GM19452 (cell line): ENCODE measurements at regions not wholly inside any gene's neighbourhood (a gene's known extent, or its start where the extent isn't known, plus 50 kb on each side); places are given as distances from the start of the nearest gene placed in this dataset.

Experiments used
- ATAC-seq: cut with Tn5 transposase; IDR thresholded peaks from one replicate; pipeline ENCODE4 v1.9.1; 2021; ENCODE audit not compliant: unreplicated experiment

- ATAC-seq: no peak
Observed at GRCh38 chr3:147744967-147745366, 335.8 kb downstream of the ZIC1 start.

- ATAC-seq: no peak
Observed at GRCh38 chr3:147755310-147755709, 346.1 kb downstream of the ZIC1 start.

- ATAC-seq: no peak
Observed at GRCh38 chr3:147756476-147756875, 347.3 kb downstream of the ZIC1 start.

- ATAC-seq: no peak
Observed at GRCh38 chr3:147757866-147758265, 348.7 kb downstream of the ZIC1 start.

- no peak for ATAC-seq
Observed at GRCh38 chr3:147758771-147759170, 349.6 kb downstream of the ZIC1 start.

GRCh38 chr3:147760085-147760484, 350.9 kb downstream of the ZIC1 start:
- no peak for ATAC-seq

- ATAC-seq: no peak
Observed at GRCh38 chr3:147760941-147761340, 351.8 kb downstream of the ZIC1 start.

- no peak for ATAC-seq
Observed at GRCh38 chr3:147773116-147773630, 364.0 kb downstream of the ZIC1 start.

GRCh38 chr3:147775411-147775810, 366.2 kb downstream of the ZIC1 start:
- ATAC-seq: no peak

- ATAC-seq: no peak
Observed at GRCh38 chr3:147775816-147776530, 366.8 kb downstream of the ZIC1 start.

GRCh38 chr3:147793841-147794240, 384.7 kb downstream of the ZIC1 start:
- no peak for ATAC-seq

GRCh38 chr3:147794596-147794995, 385.4 kb downstream of the ZIC1 start:
- no peak for ATAC-seq

- ATAC-seq: no peak
Observed at GRCh38 chr3:147795418-147795817, 386.3 kb downstream of the ZIC1 start.

GRCh38 chr3:147797095-147797494, 387.9 kb downstream of the ZIC1 start:
- ATAC-seq: no peak

- ATAC-seq: no peak
Observed at GRCh38 chr3:147799601-147800000, 390.4 kb downstream of the ZIC1 start.

- ATAC-seq: no peak
Observed at GRCh38 chr3:147807776-147808175, 398.6 kb downstream of the ZIC1 start.

- ATAC-seq: no peak
Observed at GRCh38 chr3:147809206-147809605, 400.0 kb downstream of the ZIC1 start.

- ATAC-seq: no peak
Observed at GRCh38 chr3:147812186-147812911, 403.2 kb downstream of the ZIC1 start.

GRCh38 chr3:147813256-147813655, 404.1 kb downstream of the ZIC1 start:
- no peak for ATAC-seq

GRCh38 chr3:147816752-147817151, 407.6 kb downstream of the ZIC1 start:
- no peak for ATAC-seq

GRCh38 chr3:147832611-147833010, 423.4 kb downstream of the ZIC1 start:
- ATAC-seq: no peak

- no peak for ATAC-seq
Observed at GRCh38 chr3:147836330-147836729, 427.2 kb downstream of the ZIC1 start.
